ENCODE measurements at regions not wholly inside any gene's neighbourhood (a gene's known extent, or its start where the extent isn't known, plus 50 kb on each side); places are given as distances from the start of the nearest gene placed in this dataset.

GRCh38 chr22:47392729-47393128 is 630.3 kb downstream of the TBC1D22A start:
- DNase-seq (ENCODE audit: low spot score), result no peak
- H3K4me3 ChIP-seq, result no peak overlapping the region
- TF ChIP-seq CTCF (IDR thresholded peaks at IDR 0.05), result no peak
- no peak overlapping the region for H3K27ac ChIP-seq

- H3K4me3 ChIP-seq, result no peak overlapping the region
- no peak overlapping the region for H3K27ac ChIP-seq
- no peak for TF ChIP-seq CTCF (IDR thresholded peaks at IDR 0.05)
- DNase-seq (ENCODE audit: low spot score), result no peak
These were observed 629.6 kb downstream of the TBC1D22A start for GRCh38 chr22:47392054-47392347.

GRCh38 chr22:47391169-47392053 is 629.0 kb downstream of the TBC1D22A start:
- TF ChIP-seq CTCF (IDR thresholded peaks at IDR 0.05), result no peak
- no peak for DNase-seq (ENCODE audit: low spot score)
- no peak overlapping the region for H3K4me3 ChIP-seq

GRCh38 chr22:47390026-47390970 is 627.8 kb downstream of the TBC1D22A start:
- no peak for DNase-seq (ENCODE audit: low spot score)
- TF ChIP-seq CTCF (IDR thresholded peaks at IDR 0.05), result no peak
- no peak overlapping the region for H3K4me3 ChIP-seq
- H3K27ac ChIP-seq, result no peak overlapping the region

More at GRCh38 chr22:47391169-47392053, 629.0 kb downstream of the TBC1D22A start:
- H3K27ac ChIP-seq, result no peak overlapping the region

- Histone ChIP-seq H3K4me3 (no peak overlapping the region), H3K27ac (no peak overlapping the region)
- TF ChIP-seq CTCF (IDR thresholded peaks at IDR 0.05), result no peak
- no peak for DNase-seq (ENCODE audit: low spot score)
These were observed 626.8 kb downstream of the TBC1D22A start for GRCh38 chr22:47389201-47389600.

GRCh38 chr22:47388778-47389177 is 626.3 kb downstream of the TBC1D22A start:
- DNase-seq (ENCODE audit: low spot score), result no peak
- Histone ChIP-seq H3K27ac (no peak overlapping the region), H3K4me3 (no peak overlapping the region)
- TF ChIP-seq CTCF (IDR thresholded peaks at IDR 0.05), result no peak
